ENCODE measurements at regions not wholly inside any gene's neighbourhood (a gene's known extent, or its start where the extent isn't known, plus 50 kb on each side); places are given as distances from the start of the nearest gene placed in this dataset.

DNA sequence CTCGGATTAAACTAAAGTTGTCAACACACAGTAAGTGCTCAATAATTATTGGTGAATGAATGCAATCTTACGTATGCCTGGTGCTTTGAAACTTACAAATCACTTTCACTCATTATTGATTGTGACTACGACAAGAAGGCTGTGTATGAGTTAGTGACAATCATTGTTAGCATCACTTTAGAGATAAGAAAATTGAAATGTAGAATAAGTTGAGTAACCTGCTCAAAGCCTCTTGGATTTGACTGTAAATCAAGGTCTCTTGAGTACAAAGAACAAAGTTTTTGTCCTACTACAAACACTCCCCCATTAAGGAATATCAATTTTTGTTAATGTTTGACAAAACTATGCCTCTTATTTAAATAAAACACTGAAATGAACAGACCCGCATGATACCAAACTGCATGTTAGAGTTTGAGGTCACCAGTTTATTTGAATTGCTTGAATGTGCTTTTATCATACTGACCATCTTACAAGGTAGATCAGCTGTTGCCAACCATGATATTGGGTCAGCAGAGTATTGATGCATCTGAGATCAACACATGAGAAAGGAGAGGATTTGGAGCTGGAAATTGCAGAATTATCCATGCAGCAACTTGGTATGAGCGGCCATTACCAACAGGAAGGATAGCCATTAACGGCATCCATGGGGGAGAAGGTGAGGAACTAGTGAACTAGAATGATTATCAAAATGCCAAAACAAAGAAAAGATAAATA is 142.1 kb downstream of the IRS1 start:
- no peak overlapping the region for H3K4me2 ChIP-seq (ENCODE audit: insufficient read depth, insufficient read length, low read length)
- no peaks in the 10 kb centered on the region for H3K23me2 ChIP-seq (ENCODE audit: insufficient read length, low read depth, low read length, poor library complexity, severe bottlenecking)
- no peak overlapping the region for H3T11ph ChIP-seq (ENCODE audit: low read length)
- peaks cover 0 to 2% (median 0%) of the 10 kb centered on the region in 3 experiments; a peak in 1 of 7 replicates for H3K36me3 Mint-ChIP-seq (ENCODE audit: insufficient read depth in 1 of 3, low read depth in 3 of 3)
- H3K27me3 Mint-ChIP-seq (ENCODE audit: low read depth), result no peaks in the 10 kb centered on the region
- H4K91ac ChIP-seq (ENCODE audit: insufficient read length, low read depth, low read length), result no peak overlapping the region
- H3K4me1 ChIP-seq (ENCODE audit: insufficient read depth, low read length), result no peaks in the 10 kb centered on the region
- H3K79me1 ChIP-seq (ENCODE audit: insufficient read depth, low read depth, low read length, poor library complexity, severe bottlenecking), result no peaks in the 10 kb centered on the region
- no peak overlapping the region for H3K56ac ChIP-seq (ENCODE audit: insufficient read length, low read depth, low read length)
- WGBS (ENCODE audit: extremely low coverage, insufficient read length, low lambda C conversion rate), result no CpG with 5 or more reads among the region's 6 CpGs
- no peak overlapping the region for H2BK120ac ChIP-seq (ENCODE audit: low read depth, low read length, poor library complexity, severe bottlenecking)
- H2BK12ac ChIP-seq (ENCODE audit: insufficient read length, low read depth, low read length), result no peak overlapping the region
- H4K20me1 ChIP-seq (ENCODE audit: control insufficient read depth, insufficient read depth, insufficient read length), result no peaks in the 10 kb centered on the region
- no peak overlapping the region for H3K23ac ChIP-seq (ENCODE audit: insufficient read length, low read depth, low read length)
- no peak overlapping the region for H4K8ac ChIP-seq (replicated peaks; ENCODE audit: insufficient read length, low read depth, low read length)
- TF ChIP-seq, protein P1, sequence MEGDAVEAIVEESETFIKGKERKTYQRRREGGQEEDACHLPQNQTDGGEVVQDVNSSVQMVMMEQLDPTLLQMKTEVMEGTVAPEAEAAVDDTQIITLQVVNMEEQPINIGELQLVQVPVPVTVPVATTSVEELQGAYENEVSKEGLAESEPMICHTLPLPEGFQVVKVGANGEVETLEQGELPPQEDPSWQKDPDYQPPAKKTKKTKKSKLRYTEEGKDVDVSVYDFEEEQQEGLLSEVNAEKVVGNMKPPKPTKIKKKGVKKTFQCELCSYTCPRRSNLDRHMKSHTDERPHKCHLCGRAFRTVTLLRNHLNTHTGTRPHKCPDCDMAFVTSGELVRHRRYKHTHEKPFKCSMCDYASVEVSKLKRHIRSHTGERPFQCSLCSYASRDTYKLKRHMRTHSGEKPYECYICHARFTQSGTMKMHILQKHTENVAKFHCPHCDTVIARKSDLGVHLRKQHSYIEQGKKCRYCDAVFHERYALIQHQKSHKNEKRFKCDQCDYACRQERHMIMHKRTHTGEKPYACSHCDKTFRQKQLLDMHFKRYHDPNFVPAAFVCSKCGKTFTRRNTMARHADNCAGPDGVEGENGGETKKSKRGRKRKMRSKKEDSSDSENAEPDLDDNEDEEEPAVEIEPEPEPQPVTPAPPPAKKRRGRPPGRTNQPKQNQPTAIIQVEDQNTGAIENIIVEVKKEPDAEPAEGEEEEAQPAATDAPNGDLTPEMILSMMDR (conservative IDR thresholded peaks at IDR 0.05), result no peak
- no peak overlapping the region for H4K5ac ChIP-seq (ENCODE audit: insufficient read length, low read depth, low read length)
- H3K9me3 Mint-ChIP-seq, result peaks cover 0 to 6% of the 10 kb centered on the region in 2 experiments; a peak in 2 of 5 replicates
- no peaks in the 10 kb centered on the region for H3K27me3 ChIP-seq (ENCODE audit: insufficient read depth, low read length)
- H3K4me3 Mint-ChIP-seq, result no peak overlapping the region
- no peak overlapping the region for H2BK5ac ChIP-seq (ENCODE audit: insufficient read length, low read length)
- no peak overlapping the region for H3K9ac ChIP-seq (ENCODE audit: extremely low read depth, insufficient read length, low read length)
- no peak overlapping the region for H2AFZ ChIP-seq (ENCODE audit: low read length)
- no peak overlapping the region for H2AK5ac ChIP-seq (ENCODE audit: insufficient read length, low read length)
- H3K4me1 Mint-ChIP-seq, result peaks cover 5 to 9% of the 10 kb centered on the region in 2 experiments
- H3K4ac ChIP-seq (ENCODE audit: low read depth, low read length), result no peak overlapping the region
- no peak overlapping the region for H3K14ac ChIP-seq (ENCODE audit: insufficient read depth, low read length)
- H2BK20ac ChIP-seq (ENCODE audit: low read depth, low read length, poor library complexity, severe bottlenecking), result no peak overlapping the region
- no peak overlapping the region for H3K18ac ChIP-seq (ENCODE audit: insufficient read length, low read depth, low read length)
- H3K27ac ChIP-seq (ENCODE audit: insufficient read length, low read depth, low read length), result no peak overlapping the region
- no peaks in the 10 kb centered on the region for H3K9me3 ChIP-seq (ENCODE audit: control insufficient read depth, low read depth, low read length)
- H3K79me2 ChIP-seq (ENCODE audit: insufficient read depth, low read length), result no peaks in the 10 kb centered on the region
- H3K27ac Mint-ChIP-seq, result no peak overlapping the region
- no peak overlapping the region for H2BK15ac ChIP-seq (ENCODE audit: low read depth, low read length)
- DNase-seq, result no peak

Measured in H9 (cell line).